ENCODE measurements at regions not wholly inside any gene's neighbourhood (a gene's known extent, or its start where the extent isn't known, plus 50 kb on each side); places are given as distances from the start of the nearest gene placed in this dataset.

GRCh38 chr16:13866073-13866472 lies 53.9 kb upstream of the ERCC4 start:
- peak; percentile 32 for DNase-seq (ENCODE audit: insufficient read length)
- TF ChIP-seq POLR2A (IDR thresholded peaks at IDR 0.05; ENCODE audit: low read depth, low read length), result no peak
- TF ChIP-seq TAF1 (IDR thresholded peaks at IDR 0.05; ENCODE audit: borderline replicate concordance, low read depth, low read length), result no peak
- no peak for TF ChIP-seq POLR2AphosphoS5 (IDR thresholded peaks at IDR 0.05; ENCODE audit: low read depth, low read length)
- peak; percentile 89 for FAIRE-seq
